ENCODE measurements at regions not wholly inside any gene's neighbourhood (a gene's known extent, or its start where the extent isn't known, plus 50 kb on each side); places are given as distances from the start of the nearest gene placed in this dataset.

DNA sequence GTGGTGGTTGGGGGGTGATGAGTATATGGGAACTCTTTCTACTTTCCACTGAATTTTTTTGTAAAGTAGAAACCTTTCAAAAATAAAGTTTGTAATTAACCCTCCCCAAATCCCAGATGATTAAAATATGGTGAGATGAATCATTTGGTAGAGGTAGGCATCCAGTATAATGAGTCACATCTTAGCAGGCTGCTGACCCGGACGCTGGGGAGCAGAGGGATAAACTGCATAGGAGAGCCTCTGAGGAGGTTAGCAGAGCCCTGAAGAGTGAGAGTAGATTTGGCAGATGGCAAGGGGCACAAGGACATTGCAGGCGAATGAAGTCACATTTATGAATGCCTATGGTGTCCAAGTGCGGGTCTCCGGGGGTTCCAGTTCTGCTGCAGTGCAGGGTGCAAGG lies 293.8 kb downstream of the FGF9 start:
- no peak overlapping the region for H3K4me3 ChIP-seq (ENCODE audit: low read depth, low read length)
- TF ChIP-seq, protein P1, sequence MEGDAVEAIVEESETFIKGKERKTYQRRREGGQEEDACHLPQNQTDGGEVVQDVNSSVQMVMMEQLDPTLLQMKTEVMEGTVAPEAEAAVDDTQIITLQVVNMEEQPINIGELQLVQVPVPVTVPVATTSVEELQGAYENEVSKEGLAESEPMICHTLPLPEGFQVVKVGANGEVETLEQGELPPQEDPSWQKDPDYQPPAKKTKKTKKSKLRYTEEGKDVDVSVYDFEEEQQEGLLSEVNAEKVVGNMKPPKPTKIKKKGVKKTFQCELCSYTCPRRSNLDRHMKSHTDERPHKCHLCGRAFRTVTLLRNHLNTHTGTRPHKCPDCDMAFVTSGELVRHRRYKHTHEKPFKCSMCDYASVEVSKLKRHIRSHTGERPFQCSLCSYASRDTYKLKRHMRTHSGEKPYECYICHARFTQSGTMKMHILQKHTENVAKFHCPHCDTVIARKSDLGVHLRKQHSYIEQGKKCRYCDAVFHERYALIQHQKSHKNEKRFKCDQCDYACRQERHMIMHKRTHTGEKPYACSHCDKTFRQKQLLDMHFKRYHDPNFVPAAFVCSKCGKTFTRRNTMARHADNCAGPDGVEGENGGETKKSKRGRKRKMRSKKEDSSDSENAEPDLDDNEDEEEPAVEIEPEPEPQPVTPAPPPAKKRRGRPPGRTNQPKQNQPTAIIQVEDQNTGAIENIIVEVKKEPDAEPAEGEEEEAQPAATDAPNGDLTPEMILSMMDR (IDR thresholded peaks at IDR 0.05; ENCODE audit: borderline replicate concordance, insufficient read depth, low read depth, low read length) = no peak

DNA sequence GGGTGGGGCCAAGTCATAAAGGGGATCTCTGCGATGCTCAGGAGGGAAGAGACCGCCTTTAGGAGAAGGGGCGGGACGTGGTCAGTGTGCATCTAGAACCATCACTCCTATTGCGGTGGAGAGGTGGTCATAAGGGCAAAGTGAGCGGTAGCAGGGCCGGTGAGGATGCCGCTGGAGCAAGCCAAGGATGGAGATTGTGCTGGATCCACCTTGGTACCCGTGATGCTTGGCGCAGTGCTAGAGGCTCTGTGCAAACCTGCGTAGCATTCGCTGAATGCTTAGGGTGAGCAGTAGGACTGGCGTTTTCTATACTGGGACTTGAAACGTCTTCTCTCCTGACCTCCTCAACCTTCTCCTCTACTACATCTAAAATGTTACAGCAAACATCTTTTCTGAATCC lies 294.2 kb downstream of the FGF9 start:
- TF ChIP-seq, protein P1 (IDR thresholded peaks at IDR 0.05; ENCODE audit: borderline replicate concordance, insufficient read depth, low read depth, low read length) = no peak

DNA sequence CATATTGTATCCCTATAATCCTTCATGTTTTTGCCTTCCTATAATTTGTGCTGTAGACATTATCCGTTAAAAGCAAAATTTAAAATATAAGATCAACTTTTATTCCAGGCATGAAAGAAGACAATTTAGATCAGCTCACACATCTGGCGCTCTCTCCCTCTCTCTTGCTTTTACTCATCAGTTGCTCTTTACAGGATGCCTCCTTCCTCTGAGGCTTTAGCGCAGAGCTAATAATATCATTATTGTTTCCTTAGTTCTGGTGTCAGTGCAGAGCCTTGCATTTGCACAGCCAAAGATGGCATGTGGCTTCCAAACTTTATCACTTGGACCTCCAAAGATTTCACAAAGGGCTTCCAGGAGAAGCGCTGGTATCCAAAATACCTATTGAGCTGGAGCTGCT lies 295.1 kb downstream of the FGF9 start:
- no peak overlapping the region for H3K4me3 ChIP-seq (ENCODE audit: low read depth, low read length)
- TF ChIP-seq, protein P1 (IDR thresholded peaks at IDR 0.05; ENCODE audit: borderline replicate concordance, insufficient read depth, low read depth, low read length) = no peak

More for the DNA sequence above, 294.2 kb downstream of the FGF9 start:
- H3K4me3 ChIP-seq (ENCODE audit: low read depth, low read length) = no peak overlapping the region

DNA sequence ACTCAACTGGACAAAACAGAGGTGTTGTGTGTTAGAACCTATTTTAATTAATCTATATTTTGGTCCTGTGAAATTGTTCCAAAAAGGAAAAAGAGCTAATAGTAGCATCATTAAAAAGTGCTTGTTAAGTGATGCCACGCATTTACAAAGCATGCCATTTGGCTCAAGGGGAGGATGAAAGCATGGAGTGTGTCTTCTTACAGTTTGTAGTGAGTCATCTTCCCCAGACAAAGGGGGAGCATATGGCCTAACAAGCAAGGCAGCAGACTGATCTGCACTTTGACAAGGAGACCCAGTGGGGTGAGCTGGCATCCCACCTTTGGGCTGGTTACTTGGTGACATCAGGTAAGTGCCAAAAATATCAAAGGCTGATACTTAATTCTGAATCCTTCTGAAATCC lies 297.0 kb downstream of the FGF9 start:
- TF ChIP-seq, protein P1 (IDR thresholded peaks at IDR 0.05; ENCODE audit: borderline replicate concordance, insufficient read depth, low read depth, low read length) = no peak
- no peak overlapping the region for H3K4me3 ChIP-seq (ENCODE audit: low read depth, low read length)

DNA sequence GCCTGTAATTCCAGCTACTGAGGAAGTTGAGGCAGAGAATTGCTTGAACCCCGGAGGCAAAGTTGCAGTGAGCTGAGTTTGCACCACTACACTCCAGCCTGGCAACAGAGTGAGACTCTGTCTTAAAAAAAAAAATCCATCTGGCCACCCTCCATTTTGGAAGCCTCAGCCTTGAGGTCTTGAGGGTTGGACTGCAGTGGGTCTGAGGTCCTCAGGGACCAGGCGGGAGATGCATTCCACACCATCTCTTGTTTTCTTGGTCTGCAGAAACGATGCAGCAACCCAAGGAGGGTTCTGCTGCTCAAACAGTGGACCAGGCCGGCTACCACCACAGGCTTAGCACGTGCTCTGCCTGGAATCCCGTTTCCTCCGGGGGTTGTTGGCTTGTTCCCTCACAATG lies 299.3 kb downstream of the FGF9 start:
- TF ChIP-seq, protein P1 (IDR thresholded peaks at IDR 0.05; ENCODE audit: borderline replicate concordance, insufficient read depth, low read depth, low read length) = no peak
- H3K4me3 ChIP-seq (ENCODE audit: low read depth, low read length) = no peak overlapping the region

DNA sequence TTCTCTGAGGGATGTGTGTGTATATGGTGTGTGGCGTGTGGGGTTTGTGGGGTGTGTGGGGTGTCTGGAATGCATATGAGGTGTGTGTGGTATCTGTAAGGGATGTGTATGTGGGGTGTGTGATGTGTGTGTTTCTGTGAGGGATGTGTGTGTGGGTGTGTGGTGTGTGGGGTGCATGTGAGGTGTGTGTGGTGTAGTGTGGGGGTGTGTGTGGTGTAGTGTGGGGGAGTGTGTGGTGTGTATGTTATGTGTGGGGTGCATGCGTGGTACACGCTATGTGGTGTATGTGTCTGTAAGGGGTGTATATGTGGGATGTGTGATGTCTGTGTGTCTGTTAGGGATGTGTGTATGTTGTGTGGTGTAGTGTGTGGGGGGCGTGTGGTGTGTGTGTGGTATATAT lies 300.0 kb downstream of the FGF9 start:
- TF ChIP-seq, protein P1 (IDR thresholded peaks at IDR 0.05; ENCODE audit: borderline replicate concordance, insufficient read depth, low read depth, low read length) = no peak
- no peak overlapping the region for H3K4me3 ChIP-seq (ENCODE audit: low read depth, low read length)

DNA sequence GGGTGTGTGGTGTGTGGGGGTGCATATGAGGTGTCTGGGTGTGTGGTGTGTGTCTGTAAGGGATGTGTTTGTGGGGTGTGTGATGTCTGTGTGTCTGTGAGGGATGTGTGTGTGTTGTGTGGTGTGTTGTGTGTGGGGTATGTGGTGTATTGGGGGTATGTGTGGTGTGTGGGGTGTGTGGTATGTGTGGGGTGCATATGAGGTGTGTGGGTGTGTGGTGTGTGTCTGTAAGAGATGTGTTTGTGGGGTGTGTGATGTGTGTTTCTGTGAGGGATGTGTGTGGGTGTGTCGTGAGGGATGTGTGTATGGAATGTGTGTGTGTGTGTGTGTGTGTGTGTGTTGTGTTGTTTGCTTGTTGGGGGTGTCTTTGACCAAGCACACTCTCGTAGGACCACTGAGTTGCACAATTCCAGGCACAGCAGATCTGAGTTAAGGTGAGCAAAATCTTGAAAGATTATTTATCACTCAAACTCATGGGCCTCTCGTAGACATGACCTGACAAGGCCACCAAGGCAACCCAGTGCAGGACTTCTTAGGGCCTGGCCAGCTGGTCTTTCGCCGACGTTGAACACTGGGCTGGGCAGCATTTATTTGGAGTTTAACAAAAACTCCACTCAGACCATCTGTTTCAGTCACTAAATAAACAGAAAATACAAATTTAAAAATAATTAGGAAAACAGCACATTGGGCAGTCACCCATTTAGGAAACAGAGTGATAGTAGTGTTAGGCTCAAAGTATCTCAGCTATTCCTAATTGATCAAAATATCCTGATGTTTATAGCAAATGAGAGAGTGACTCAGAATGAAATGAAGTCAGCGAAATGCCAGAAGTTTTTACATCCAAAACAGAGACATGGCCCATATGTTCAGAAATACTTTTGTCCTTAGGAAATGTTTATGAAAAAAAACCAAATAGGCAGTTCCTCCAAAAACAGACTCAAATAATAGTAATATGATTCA lies 301.1 kb downstream of the FGF9 start:
- TF ChIP-seq, protein P1 (IDR thresholded peaks at IDR 0.05; ENCODE audit: borderline replicate concordance, insufficient read depth, low read depth, low read length) = no peak
- H3K4me3 ChIP-seq (ENCODE audit: low read depth, low read length) = no peak overlapping the region

All from GM12875 (cell line).